Stomach smooth muscle (tissue), 2 donors: ENCODE measurements at regions not wholly inside any gene's neighbourhood (a gene's known extent, or its start where the extent isn't known, plus 50 kb on each side); places are given as distances from the start of the nearest gene placed in this dataset.

Experiments
- H3K27ac ChIP-seq: one replicate; pipeline ENCODE4 v1.7.0; 2013; ENCODE audit warnings: mild to moderate bottlenecking, low read length, inconsistent platforms
- H3K27me3 ChIP-seq, 2 donors: one replicate each; pipeline ENCODE4 v1.7.0; 2013; ENCODE audit warnings: low read length in 2 of 2; ENCODE audit not compliant: insufficient read depth in 2 of 2, control insufficient read depth in 1 of 2
- H3K36me3 ChIP-seq, 2 donors: one replicate each; pipeline ENCODE4 v1.7.0; 2013; ENCODE audit warnings: low read length in 2 of 2; ENCODE audit not compliant: control insufficient read depth in 2 of 2, insufficient read depth in 2 of 2
- H3K4me1 ChIP-seq: one replicate; pipeline ENCODE4 v1.7.0; 2013; ENCODE audit warnings: low read length; ENCODE audit not compliant: control insufficient read depth, insufficient read depth
- H3K4me3 ChIP-seq, 2 donors: one replicate each; pipeline ENCODE4 v1.7.0; 2013; ENCODE audit warnings: low read length in 2 of 2
- H3K9ac ChIP-seq, 2 donors: one replicate each; pipeline ENCODE4 v1.7.0; 2013; ENCODE audit warnings: low read length in 2 of 2, mild to moderate bottlenecking in 1 of 2
- H3K9me3 ChIP-seq, 2 donors: one replicate each; pipeline ENCODE4 v1.7.0; 2013; ENCODE audit warnings: low read length in 2 of 2; ENCODE audit not compliant: control insufficient read depth in 2 of 2
- donor health status: healthy.
- donor health status: Pancreatic carcinoma.

- no peak overlapping the region for H3K4me3 ChIP-seq
These were observed 659.0 kb upstream of the CDH7 start for GRCh38 chr18:65091744-65092329.

GRCh38 chr18:65082907-65083306 is 667.9 kb upstream of the CDH7 start:
- no peaks in the 10 kb centered on the region for H3K9me3 ChIP-seq
- H3K27me3 ChIP-seq: no peaks in the 10 kb centered on the region
- no peak overlapping the region for H3K4me3 ChIP-seq
- H3K27ac ChIP-seq: no peak overlapping the region
- H3K36me3 ChIP-seq: no peaks in the 10 kb centered on the region
- no peak overlapping the region for H3K9ac ChIP-seq
- H3K4me1 ChIP-seq: no peaks in the 10 kb centered on the region

More at GRCh38 chr18:65091744-65092329, 659.0 kb upstream of the CDH7 start:
- no peaks in the 10 kb centered on the region for H3K36me3 ChIP-seq
- no peaks in the 10 kb centered on the region for H3K9me3 ChIP-seq
- H3K27me3 ChIP-seq: no peaks in the 10 kb centered on the region
- H3K4me1 ChIP-seq: no peaks in the 10 kb centered on the region
- no peak overlapping the region for H3K9ac ChIP-seq
- H3K27ac ChIP-seq: no peak overlapping the region

- Histone ChIP-seq H3K4me3 (no peak overlapping the region), H3K27ac (no peak overlapping the region), H3K36me3 (no peaks in the 10 kb centered on the region), H3K9ac (no peak overlapping the region), H3K4me1 (no peaks in the 10 kb centered on the region), H3K27me3 (no peaks in the 10 kb centered on the region), H3K9me3 (no peaks in the 10 kb centered on the region)
These were observed 669.0 kb upstream of the CDH7 start for GRCh38 chr18:65081786-65082185.

GRCh38 chr18:65073060-65073550 is 677.7 kb upstream of the CDH7 start:
- no peaks in the 10 kb centered on the region for H3K9me3 ChIP-seq
- no peaks in the 10 kb centered on the region for H3K36me3 ChIP-seq
- H3K4me1 ChIP-seq: no peaks in the 10 kb centered on the region
- H3K4me3 ChIP-seq: no peak overlapping the region
- no peaks in the 10 kb centered on the region for H3K27me3 ChIP-seq
- no peak overlapping the region for H3K9ac ChIP-seq
- H3K27ac ChIP-seq: no peak overlapping the region

- no peaks in the 10 kb centered on the region for H3K4me1 ChIP-seq
- no peak overlapping the region for H3K4me3 ChIP-seq
- no peaks in the 10 kb centered on the region for H3K36me3 ChIP-seq
- H3K27me3 ChIP-seq: no peaks in the 10 kb centered on the region
- H3K9me3 ChIP-seq: no peaks in the 10 kb centered on the region
- H3K27ac ChIP-seq: no peak overlapping the region
- H3K9ac ChIP-seq: no peak overlapping the region
These were observed 693.3 kb upstream of the CDH7 start for GRCh38 chr18:65057439-65058083.

- Histone ChIP-seq H3K9me3 (no peaks in the 10 kb centered on the region), H3K36me3 (no peaks in the 10 kb centered on the region), H3K9ac (no peak overlapping the region), H3K27ac (no peak overlapping the region), H3K4me1 (no peaks in the 10 kb centered on the region), H3K4me3 (no peak overlapping the region), H3K27me3 (no peaks in the 10 kb centered on the region)
These were observed 694.2 kb upstream of the CDH7 start for GRCh38 chr18:65056575-65056974.

- H3K9me3 ChIP-seq: no peaks in the 10 kb centered on the region
- H3K36me3 ChIP-seq: no peaks in the 10 kb centered on the region
- H3K4me1 ChIP-seq: no peaks in the 10 kb centered on the region
- H3K27me3 ChIP-seq: no peaks in the 10 kb centered on the region
- H3K9ac ChIP-seq: no peak overlapping the region
- H3K4me3 ChIP-seq: no peak overlapping the region
- no peak overlapping the region for H3K27ac ChIP-seq
These were observed 701.2 kb upstream of the CDH7 start for GRCh38 chr18:65049586-65049985.

- Histone ChIP-seq H3K4me3 (no peak overlapping the region), H3K4me1 (no peaks in the 10 kb centered on the region), H3K9me3 (no peaks in the 10 kb centered on the region), H3K27ac (no peak overlapping the region), H3K9ac (no peak overlapping the region), H3K36me3 (no peaks in the 10 kb centered on the region), H3K27me3 (no peaks in the 10 kb centered on the region)
These were observed 711.2 kb upstream of the CDH7 start for GRCh38 chr18:65039578-65039977.

- H3K4me3 ChIP-seq: no peak overlapping the region
- no peaks in the 10 kb centered on the region for H3K4me1 ChIP-seq
- H3K36me3 ChIP-seq: no peaks in the 10 kb centered on the region
- no peak overlapping the region for H3K9ac ChIP-seq
- H3K27ac ChIP-seq: no peak overlapping the region
- no peaks in the 10 kb centered on the region for H3K9me3 ChIP-seq
- no peaks in the 10 kb centered on the region for H3K27me3 ChIP-seq
These were observed 715.1 kb upstream of the CDH7 start for GRCh38 chr18:65035701-65036100.

- no peaks in the 10 kb centered on the region for H3K9me3 ChIP-seq
- no peaks in the 10 kb centered on the region for H3K27me3 ChIP-seq
- H3K4me3 ChIP-seq: no peak overlapping the region
- no peaks in the 10 kb centered on the region for H3K36me3 ChIP-seq
- no peaks in the 10 kb centered on the region for H3K4me1 ChIP-seq
- no peak overlapping the region for H3K27ac ChIP-seq
- H3K9ac ChIP-seq: no peak overlapping the region
These were observed 725.1 kb upstream of the CDH7 start for GRCh38 chr18:65025756-65026155.

- Histone ChIP-seq H3K4me3 (no peak overlapping the region), H3K36me3 (no peaks in the 10 kb centered on the region), H3K4me1 (no peaks in the 10 kb centered on the region), H3K9me3 (no peaks in the 10 kb centered on the region), H3K9ac (no peak overlapping the region), H3K27ac (no peak overlapping the region), H3K27me3 (no peaks in the 10 kb centered on the region)
These were observed 729.8 kb upstream of the CDH7 start for GRCh38 chr18:65021021-65021420.
